HepG2 (cell line): ENCODE measurements at regions not wholly inside any gene's neighbourhood (a gene's known extent, or its start where the extent isn't known, plus 50 kb on each side); places are given as distances from the start of the nearest gene placed in this dataset.

Experiments
- BCL6 ChIP-seq: IDR thresholded peaks from 2 replicates; pipeline ENCODE4 v1.6.1; 2016; ENCODE audit warnings: missing genetic modification reagents, missing compliant biosample characterization
- IRX3 ChIP-seq: sonication (generic); formaldehyde crosslinking; IDR thresholded peaks from 2 replicates; pipeline ENCODE4 v1.8.1; 2023; ENCODE audit warnings: mild to moderate bottlenecking, low read depth, missing genetic modification reagents, borderline replicate concordance
- MAF1 ChIP-seq: sonication (generic); formaldehyde crosslinking; IDR thresholded peaks from 2 replicates; pipeline ENCODE4 v1.5.0; 2020; ENCODE audit warnings: missing genetic modification reagents, borderline replicate concordance
- PHB2 ChIP-seq: fragments of 450-650 bp; IDR thresholded peaks from 2 replicates; pipeline ENCODE4 v1.6.1; 2018; ENCODE audit not compliant: partially characterized antibody
- SMC3 ChIP-seq: IDR thresholded peaks from 2 replicates; pipeline ENCODE4 v1.6.1; 2011; ENCODE audit warnings: low read length, improper control_type of control experiment
- SRF ChIP-seq: IDR thresholded peaks from 2 replicates; pipeline ENCODE4 v1.6.1; 2011; ENCODE audit warnings: mild to moderate bottlenecking, low read depth, low read length, moderate library complexity
- STAG1 ChIP-seq: sonication (generic); formaldehyde crosslinking; IDR thresholded peaks from 2 replicates; pipeline ENCODE4 v1.4.0; 2020; ENCODE audit warnings: missing genetic modification reagents
- STAT5B ChIP-seq: sonication (generic); formaldehyde crosslinking; IDR thresholded peaks from 2 replicates; pipeline ENCODE4 v1.4.0; 2020; ENCODE audit warnings: missing genetic modification reagents
- TBL1XR1 ChIP-seq: fragments of 150-350 bp; IDR thresholded peaks from 2 replicates; pipeline ENCODE4 v1.6.1; 2014; ENCODE audit warnings: borderline replicate concordance, low read length; ENCODE audit not compliant: partially characterized antibody
- TBX3 ChIP-seq: fragments of 450-650 bp; IDR thresholded peaks from 2 replicates; pipeline ENCODE4 v1.6.1; 2017; ENCODE audit warnings: antibody characterized with exemption, mild to moderate bottlenecking, inconsistent platforms, borderline replicate concordance
- TP53 ChIP-seq: sonication (generic); formaldehyde crosslinking; conservative IDR thresholded peaks from 2 replicates; pipeline ENCODE4 v1.4.0; 2020; ENCODE audit warnings: missing genetic modification reagents
- ZC3H13 ChIP-seq: sonication (generic); formaldehyde crosslinking; IDR thresholded peaks from 2 replicates; pipeline ENCODE4 v1.8.1; 2023; ENCODE audit warnings: mild to moderate bottlenecking, missing genetic modification reagents, moderate library complexity
- ZFP82 ChIP-seq: sonication (generic); formaldehyde crosslinking; IDR thresholded peaks from 2 replicates; pipeline ENCODE4 v1.5.1; 2020; ENCODE audit warnings: mild to moderate bottlenecking, missing genetic modification reagents, borderline replicate concordance
- ZFP90 ChIP-seq: sonication (generic); formaldehyde crosslinking; IDR thresholded peaks from 2 replicates; pipeline ENCODE4 v1.8.0; 2022; ENCODE audit warnings: missing genetic modification reagents, mild to moderate bottlenecking, inconsistent platforms, borderline replicate concordance
- ZNF644 ChIP-seq: IDR thresholded peaks from 2 replicates; pipeline ENCODE4 v1.6.1; 2016; ENCODE audit warnings: low read depth
- ZNF773 ChIP-seq: sonication (generic); formaldehyde crosslinking; IDR thresholded peaks from 2 replicates; pipeline ENCODE4 v1.4.0; 2020; ENCODE audit warnings: missing genetic modification reagents, borderline replicate concordance
- ZSCAN30 ChIP-seq: sonication (generic); formaldehyde crosslinking; IDR thresholded peaks from 2 replicates; pipeline ENCODE4 v1.5.0; 2020; ENCODE audit warnings: mild to moderate bottlenecking, missing genetic modification reagents
- TF ChIP-seq, protein P1 (sequence below): sonication (generic); formaldehyde crosslinking; IDR thresholded peaks from 2 replicates; pipeline ENCODE4 v1.8.1; 2022; ENCODE audit warnings: low read depth, mild to moderate bottlenecking, missing genetic modification reagents
- TF ChIP-seq, protein P2 (sequence below): sonication (generic); formaldehyde crosslinking; IDR thresholded peaks from 2 replicates; pipeline ENCODE4 v1.4.0; 2020; ENCODE audit warnings: missing genetic modification reagents, borderline replicate concordance
- TF ChIP-seq, protein P3 (sequence below): IDR thresholded peaks from 2 replicates; pipeline ENCODE4 v1.6.1; 2016; ENCODE audit warnings: missing compliant biosample characterization, missing genetic modification reagents, borderline replicate concordance
- TF ChIP-seq, protein P4 (sequence below): IDR thresholded peaks from 2 replicates; pipeline ENCODE4 v1.6.1; 2012; ENCODE audit warnings: low read depth, low read length, improper control_type of control experiment

DNA sequence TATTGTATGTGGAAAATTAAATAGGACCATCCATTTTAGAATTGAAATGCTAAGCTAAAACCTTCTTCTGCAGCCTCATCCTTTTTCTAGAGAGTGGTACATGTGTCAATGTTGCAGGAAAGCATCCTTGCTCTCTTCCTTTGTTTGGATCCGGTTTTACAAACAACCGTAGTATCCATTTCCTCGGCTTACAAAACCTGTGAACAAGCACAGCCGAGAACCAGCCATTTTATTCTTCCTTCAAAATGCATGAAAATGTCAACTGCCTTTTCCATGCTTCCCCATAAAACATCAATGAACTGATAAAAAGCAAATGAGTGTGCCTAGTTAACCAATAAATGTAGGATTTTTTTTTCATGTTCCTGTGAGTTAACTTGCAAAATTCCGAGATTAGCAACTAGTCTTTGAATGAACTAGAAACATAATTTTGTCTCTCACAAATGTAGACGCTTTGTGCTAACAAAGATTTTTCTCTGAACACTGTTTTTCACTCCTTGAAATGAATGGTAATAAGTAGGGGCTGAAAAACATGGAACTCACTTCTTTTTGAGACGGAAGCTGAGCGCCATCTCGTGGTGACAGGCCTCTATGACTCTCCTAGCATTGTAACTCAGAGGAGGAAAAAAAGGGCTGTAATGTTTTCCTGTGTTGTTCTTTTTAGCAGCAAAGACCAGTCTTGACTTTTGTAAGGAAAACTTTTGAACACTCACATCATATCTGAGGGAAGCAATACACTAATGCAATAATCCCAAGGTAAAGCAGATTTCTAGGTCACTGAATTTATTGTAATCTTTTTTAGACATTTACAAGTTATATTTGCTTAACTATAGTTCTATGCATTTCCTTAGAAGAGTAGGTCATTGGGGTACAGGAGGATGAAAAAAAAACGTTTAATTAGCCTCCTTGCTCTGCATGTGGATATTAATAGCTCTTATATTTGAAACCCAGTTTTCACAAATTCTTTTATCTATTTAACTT, 157.4 kb upstream of the FOXG1 start (continued):
- TF ChIP-seq ZC3H13 (CRISPR knock-in tag) (no peak), SMC3 (peak; percentile 89), ZSCAN30 (CRISPR knock-in tag) (no peak), IRX3 (no peak), TBL1XR1 (peak; percentile 50), MAF1 (CRISPR knock-in tag) (no peak), TBX3 (no peak), ZNF644 (CRISPR knock-in tag) (peak; percentile 44; the same call in 1 of the 2 replicates), STAG1 (CRISPR knock-in tag) (peak; percentile 97), ZFP90 (CRISPR knock-in tag) (no peak), BCL6 (no peak), TP53 (CRISPR knock-in tag) (no peak), ZFP82 (CRISPR knock-in tag) (no peak), SRF (no peak), PHB2 (no peak), ZNF773 (CRISPR knock-in tag) (no peak), STAT5B (no peak)
- TF ChIP-seq, protein P1, sequence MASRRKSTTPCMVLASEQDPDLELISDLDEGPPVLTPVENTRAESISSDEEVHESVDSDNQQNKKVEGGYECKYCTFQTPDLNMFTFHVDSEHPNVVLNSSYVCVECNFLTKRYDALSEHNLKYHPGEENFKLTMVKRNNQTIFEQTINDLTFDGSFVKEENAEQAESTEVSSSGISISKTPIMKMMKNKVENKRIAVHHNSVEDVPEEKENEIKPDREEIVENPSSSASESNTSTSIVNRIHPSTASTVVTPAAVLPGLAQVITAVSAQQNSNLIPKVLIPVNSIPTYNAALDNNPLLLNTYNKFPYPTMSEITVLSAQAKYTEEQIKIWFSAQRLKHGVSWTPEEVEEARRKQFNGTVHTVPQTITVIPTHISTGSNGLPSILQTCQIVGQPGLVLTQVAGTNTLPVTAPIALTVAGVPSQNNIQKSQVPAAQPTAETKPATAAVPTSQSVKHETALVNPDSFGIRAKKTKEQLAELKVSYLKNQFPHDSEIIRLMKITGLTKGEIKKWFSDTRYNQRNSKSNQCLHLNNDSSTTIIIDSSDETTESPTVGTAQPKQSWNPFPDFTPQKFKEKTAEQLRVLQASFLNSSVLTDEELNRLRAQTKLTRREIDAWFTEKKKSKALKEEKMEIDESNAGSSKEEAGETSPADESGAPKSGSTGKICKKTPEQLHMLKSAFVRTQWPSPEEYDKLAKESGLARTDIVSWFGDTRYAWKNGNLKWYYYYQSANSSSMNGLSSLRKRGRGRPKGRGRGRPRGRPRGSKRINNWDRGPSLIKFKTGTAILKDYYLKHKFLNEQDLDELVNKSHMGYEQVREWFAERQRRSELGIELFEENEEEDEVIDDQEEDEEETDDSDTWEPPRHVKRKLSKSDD (CRISPR knock-in tag): no peak
- TF ChIP-seq, protein P2, sequence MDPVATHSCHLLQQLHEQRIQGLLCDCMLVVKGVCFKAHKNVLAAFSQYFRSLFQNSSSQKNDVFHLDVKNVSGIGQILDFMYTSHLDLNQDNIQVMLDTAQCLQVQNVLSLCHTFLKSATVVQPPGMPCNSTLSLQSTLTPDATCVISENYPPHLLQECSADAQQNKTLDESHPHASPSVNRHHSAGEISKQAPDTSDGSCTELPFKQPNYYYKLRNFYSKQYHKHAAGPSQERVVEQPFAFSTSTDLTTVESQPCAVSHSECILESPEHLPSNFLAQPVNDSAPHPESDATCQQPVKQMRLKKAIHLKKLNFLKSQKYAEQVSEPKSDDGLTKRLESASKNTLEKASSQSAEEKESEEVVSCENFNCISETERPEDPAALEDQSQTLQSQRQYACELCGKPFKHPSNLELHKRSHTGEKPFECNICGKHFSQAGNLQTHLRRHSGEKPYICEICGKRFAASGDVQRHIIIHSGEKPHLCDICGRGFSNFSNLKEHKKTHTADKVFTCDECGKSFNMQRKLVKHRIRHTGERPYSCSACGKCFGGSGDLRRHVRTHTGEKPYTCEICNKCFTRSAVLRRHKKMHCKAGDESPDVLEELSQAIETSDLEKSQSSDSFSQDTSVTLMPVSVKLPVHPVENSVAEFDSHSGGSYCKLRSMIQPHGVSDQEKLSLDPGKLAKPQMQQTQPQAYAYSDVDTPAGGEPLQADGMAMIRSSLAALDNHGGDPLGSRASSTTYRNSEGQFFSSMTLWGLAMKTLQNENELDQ (CRISPR knock-in tag): no peak
- TF ChIP-seq, protein P3, sequence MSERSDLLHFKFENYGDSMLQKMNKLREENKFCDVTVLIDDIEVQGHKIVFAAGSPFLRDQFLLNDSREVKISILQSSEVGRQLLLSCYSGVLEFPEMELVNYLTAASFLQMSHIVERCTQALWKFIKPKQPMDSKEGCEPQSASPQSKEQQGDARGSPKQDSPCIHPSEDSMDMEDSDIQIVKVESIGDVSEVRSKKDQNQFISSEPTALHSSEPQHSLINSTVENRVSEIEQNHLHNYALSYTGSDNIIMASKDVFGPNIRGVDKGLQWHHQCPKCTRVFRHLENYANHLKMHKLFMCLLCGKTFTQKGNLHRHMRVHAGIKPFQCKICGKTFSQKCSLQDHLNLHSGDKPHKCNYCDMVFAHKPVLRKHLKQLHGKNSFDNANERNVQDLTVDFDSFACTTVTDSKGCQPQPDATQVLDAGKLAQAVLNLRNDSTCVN (CRISPR knock-in tag): no peak
- TF ChIP-seq, protein P4, sequence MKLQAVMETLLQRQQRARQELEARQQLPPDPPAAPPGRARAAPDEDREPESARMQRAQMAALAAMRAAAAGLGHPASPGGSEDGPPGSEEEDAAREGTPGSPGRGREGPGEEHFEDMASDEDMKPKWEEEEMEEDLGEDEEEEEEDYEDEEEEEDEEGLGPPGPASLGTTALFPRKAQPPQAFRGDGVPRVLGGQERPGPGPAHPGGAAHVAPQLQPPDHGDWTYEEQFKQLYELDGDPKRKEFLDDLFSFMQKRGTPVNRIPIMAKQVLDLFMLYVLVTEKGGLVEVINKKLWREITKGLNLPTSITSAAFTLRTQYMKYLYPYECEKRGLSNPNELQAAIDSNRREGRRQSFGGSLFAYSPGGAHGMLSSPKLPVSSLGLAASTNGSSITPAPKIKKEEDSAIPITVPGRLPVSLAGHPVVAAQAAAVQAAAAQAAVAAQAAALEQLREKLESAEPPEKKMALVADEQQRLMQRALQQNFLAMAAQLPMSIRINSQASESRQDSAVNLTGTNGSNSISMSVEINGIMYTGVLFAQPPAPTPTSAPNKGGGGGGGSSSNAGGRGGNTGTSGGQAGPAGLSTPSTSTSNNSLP: 0 out of 2 replicates have a peak, but pooled peaks have one; percentile 40
